Transverse colon (tissue), 4 donors: ENCODE measurements at regions not wholly inside any gene's neighbourhood (a gene's known extent, or its start where the extent isn't known, plus 50 kb on each side); places are given as distances from the start of the nearest gene placed in this dataset.

Experiments
- POLR2AphosphoS5 ChIP-seq, 3 donors: sonication (generic); formaldehyde crosslinking; IDR thresholded peaks; one replicate each; pipeline ENCODE4 v1.6.1; 2016; ENCODE audit warnings: antibody characterized with exemption in 3 of 3
- TF ChIP-seq, protein P1 (sequence below), 5 experiments: fragments of 200-600 bp in 3 of 5; fragments of 450-650 bp in 2 of 5; sonication (generic) in 3 of 5; IDR thresholded peaks; 1 replicate in 2 of 5; 2 replicates in 3 of 5; pipeline ENCODE4 v1.5.1; 2016 to 2017; ENCODE audit warnings: antibody characterized with exemption in 5 of 5, inconsistent platforms in 3 of 5, mild to moderate bottlenecking in 2 of 5, moderate library complexity in 1 of 5

DNA sequence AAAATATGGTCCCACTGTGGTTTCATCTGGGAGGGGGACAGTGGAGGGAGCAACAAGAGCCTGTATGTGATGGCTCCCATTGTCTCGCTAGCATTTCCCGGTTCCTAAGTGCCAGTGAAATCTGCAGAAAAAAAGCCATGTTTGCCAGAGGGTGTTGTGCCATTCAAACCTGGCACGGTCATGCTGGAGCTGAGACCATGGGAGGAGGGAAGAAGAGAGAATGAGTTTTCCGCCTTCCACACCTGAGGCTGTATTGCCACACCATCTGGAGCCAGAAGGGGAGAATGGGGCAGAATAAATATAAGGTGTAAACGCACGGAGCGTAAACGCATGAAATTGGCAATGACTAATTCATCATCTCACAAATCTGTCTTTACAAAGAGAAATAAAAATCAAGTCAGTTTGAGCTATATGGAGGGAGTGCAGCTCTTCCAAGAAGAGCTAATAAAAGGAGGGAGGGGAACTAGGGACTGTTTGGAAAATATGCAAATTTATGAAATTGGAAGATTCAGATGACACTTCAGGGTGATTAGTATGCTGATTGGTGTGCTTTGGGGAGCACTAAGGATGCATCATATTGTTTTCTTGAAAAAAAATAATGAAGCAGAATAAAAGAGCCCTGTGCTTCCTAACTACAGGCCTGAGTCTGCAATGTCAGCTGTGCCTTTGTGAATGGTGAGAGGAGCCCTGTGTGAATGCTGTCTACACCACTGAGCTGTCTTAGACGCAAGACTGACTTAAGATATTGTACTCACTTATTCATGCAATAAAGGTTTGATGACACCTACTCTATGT lies 237.9 kb downstream of the NSG2 start:
- TF ChIP-seq POLR2AphosphoS5 (IDR thresholded peaks at IDR 0.05) = no peak
- TF ChIP-seq, protein P1, sequence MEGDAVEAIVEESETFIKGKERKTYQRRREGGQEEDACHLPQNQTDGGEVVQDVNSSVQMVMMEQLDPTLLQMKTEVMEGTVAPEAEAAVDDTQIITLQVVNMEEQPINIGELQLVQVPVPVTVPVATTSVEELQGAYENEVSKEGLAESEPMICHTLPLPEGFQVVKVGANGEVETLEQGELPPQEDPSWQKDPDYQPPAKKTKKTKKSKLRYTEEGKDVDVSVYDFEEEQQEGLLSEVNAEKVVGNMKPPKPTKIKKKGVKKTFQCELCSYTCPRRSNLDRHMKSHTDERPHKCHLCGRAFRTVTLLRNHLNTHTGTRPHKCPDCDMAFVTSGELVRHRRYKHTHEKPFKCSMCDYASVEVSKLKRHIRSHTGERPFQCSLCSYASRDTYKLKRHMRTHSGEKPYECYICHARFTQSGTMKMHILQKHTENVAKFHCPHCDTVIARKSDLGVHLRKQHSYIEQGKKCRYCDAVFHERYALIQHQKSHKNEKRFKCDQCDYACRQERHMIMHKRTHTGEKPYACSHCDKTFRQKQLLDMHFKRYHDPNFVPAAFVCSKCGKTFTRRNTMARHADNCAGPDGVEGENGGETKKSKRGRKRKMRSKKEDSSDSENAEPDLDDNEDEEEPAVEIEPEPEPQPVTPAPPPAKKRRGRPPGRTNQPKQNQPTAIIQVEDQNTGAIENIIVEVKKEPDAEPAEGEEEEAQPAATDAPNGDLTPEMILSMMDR (IDR thresholded peaks at IDR 0.05) = no peak
